Colon (tissue), 2 donors: ENCODE measurements at regions not wholly inside any gene's neighbourhood (a gene's known extent, or its start where the extent isn't known, plus 50 kb on each side); places are given as distances from the start of the nearest gene placed in this dataset.

Experiments used
- FAIRE-seq: peaks from 2 replicates; lab custom pipeline; 2012; peaks lifted over from hg19 to GRCh38; lab: Jason Lieb, UNC
- donor health status: control.
- donor health status: control.

GRCh38 chr1:192524223-192524622 is 51.4 kb upstream of the RGS1 start:
- no peak for FAIRE-seq
